Muscle of leg (tissue), 3 donors: ENCODE measurements at regions not wholly inside any gene's neighbourhood (a gene's known extent, or its start where the extent isn't known, plus 50 kb on each side); places are given as distances from the start of the nearest gene placed in this dataset.

Source experiments
- DNase-seq: peaks from one replicate; pipeline ENCODE4 v3.0.0; 2013
- H3K27ac ChIP-seq: one replicate; pipeline ENCODE4 v1.5.1; 2013; ENCODE audit warnings: mild to moderate bottlenecking, low read length, control low read depth
- H3K27me3 ChIP-seq: one replicate; pipeline ENCODE4 v1.6.1; 2013; ENCODE audit warnings: low read length; ENCODE audit not compliant: control insufficient read depth, insufficient read depth
- H3K36me3 ChIP-seq: one replicate; pipeline ENCODE4 v1.6.1; 2013; ENCODE audit warnings: low read length; ENCODE audit not compliant: control insufficient read depth, insufficient read depth
- H3K4me1 ChIP-seq: one replicate; pipeline ENCODE4 v1.6.1; 2013; ENCODE audit warnings: low read length; ENCODE audit not compliant: control insufficient read depth, insufficient read depth
- H3K4me3 ChIP-seq: one replicate; pipeline ENCODE4 v1.5.1; 2013; ENCODE audit warnings: low read length, control low read depth
- H3K9me3 ChIP-seq: replicated peaks from 2 replicates; pipeline ENCODE4 v1.6.1; 2013; ENCODE audit warnings: low read depth, low read length; ENCODE audit not compliant: control insufficient read depth
- WGBS: methylation state at CpG from one replicate; pipeline ENCODE4 v1.1.5; 2013; ENCODE audit warnings: missing lambda C conversion rate; ENCODE audit not compliant: insufficient coverage; 5-methylcytosine and 5-hydroxymethylcytosine counted together

GRCh38 chr12:91565846-91566245 lies 383.2 kb upstream of the DCN start:
- WGBS: no CpG with 5 or more reads among the region's 1 CpG
- H3K4me1 ChIP-seq: no peaks in the 10 kb centered on the region
- no peaks in the 10 kb centered on the region for H3K27me3 ChIP-seq
- H3K36me3 ChIP-seq: no peaks in the 10 kb centered on the region
- no peaks in the 10 kb centered on the region for H3K9me3 ChIP-seq
- no peak overlapping the region for H3K4me3 ChIP-seq
- H3K27ac ChIP-seq: no peak overlapping the region
- DNase-seq: no peak

GRCh38 chr12:91565246-91565645 lies 382.6 kb upstream of the DCN start:
- Histone ChIP-seq H3K36me3 (no peaks in the 10 kb centered on the region), H3K27ac (no peak overlapping the region), H3K4me3 (no peak overlapping the region), H3K27me3 (no peaks in the 10 kb centered on the region), H3K4me1 (no peaks in the 10 kb centered on the region), H3K9me3 (no peaks in the 10 kb centered on the region)
- DNase-seq: no peak
- no CpG with 5 or more reads among the region's 4 CpGs for WGBS

GRCh38 chr12:91563011-91563765 lies 380.6 kb upstream of the DCN start:
- H3K4me1 ChIP-seq: no peaks in the 10 kb centered on the region
- WGBS: 100% methylated on average over 1 of the region's 4 CpGs

GRCh38 chr12:91562476-91562875 lies 379.9 kb upstream of the DCN start:
- Histone ChIP-seq H3K27ac (peak overlapping the region; percentile 36), H3K4me3 (no peak overlapping the region), H3K4me1 (no peaks in the 10 kb centered on the region), H3K9me3 (no peaks in the 10 kb centered on the region), H3K27me3 (no peaks in the 10 kb centered on the region), H3K36me3 (no peaks in the 10 kb centered on the region)
- WGBS: no CpG with 5 or more reads among the region's 1 CpG
- DNase-seq: peak; percentile 36

More at GRCh38 chr12:91563011-91563765, 380.6 kb upstream of the DCN start:
- no peaks in the 10 kb centered on the region for H3K36me3 ChIP-seq
- no peak overlapping the region for H3K4me3 ChIP-seq
- no peak overlapping the region for H3K27ac ChIP-seq
- no peak for DNase-seq
- H3K9me3 ChIP-seq: no peaks in the 10 kb centered on the region
- H3K27me3 ChIP-seq: no peaks in the 10 kb centered on the region

- H3K36me3 ChIP-seq: no peaks in the 10 kb centered on the region
- no peaks in the 10 kb centered on the region for H3K4me1 ChIP-seq
- peak overlapping the region; percentile 36 for H3K27ac ChIP-seq
- WGBS: no CpG with 5 or more reads among the region's 2 CpGs
- no peaks in the 10 kb centered on the region for H3K27me3 ChIP-seq
- H3K9me3 ChIP-seq: no peaks in the 10 kb centered on the region
- H3K4me3 ChIP-seq: no peak overlapping the region
- peak; percentile 68 for DNase-seq
These were observed 379.3 kb upstream of the DCN start for GRCh38 chr12:91561958-91562325.

- 0% methylated on average over 1 of the region's 3 CpGs for WGBS
- H3K36me3 ChIP-seq: no peaks in the 10 kb centered on the region
- DNase-seq: peak; percentile 88
- H3K27me3 ChIP-seq: no peaks in the 10 kb centered on the region
- no peaks in the 10 kb centered on the region for H3K9me3 ChIP-seq
- no peaks in the 10 kb centered on the region for H3K4me1 ChIP-seq
- H3K27ac ChIP-seq: peak overlapping the region; percentile 39
- H3K4me3 ChIP-seq: no peak overlapping the region
These were observed 378.8 kb upstream of the DCN start for GRCh38 chr12:91561301-91561957.

GRCh38 chr12:91556909-91557308 lies 374.3 kb upstream of the DCN start:
- no peak for DNase-seq
- Histone ChIP-seq H3K27me3 (no peaks in the 10 kb centered on the region), H3K4me3 (no peak overlapping the region), H3K4me1 (no peaks in the 10 kb centered on the region), H3K36me3 (no peaks in the 10 kb centered on the region), H3K27ac (no peak overlapping the region), H3K9me3 (no peaks in the 10 kb centered on the region)
- WGBS: no CpG with 5 or more reads among the region's 4 CpGs

- Histone ChIP-seq H3K36me3 (no peaks in the 10 kb centered on the region), H3K27ac (no peak overlapping the region), H3K4me3 (no peak overlapping the region), H3K4me1 (no peaks in the 10 kb centered on the region), H3K9me3 (no peaks in the 10 kb centered on the region), H3K27me3 (no peaks in the 10 kb centered on the region)
- peak; percentile 75 for DNase-seq
- WGBS: 0% methylated on average over 2 of the region's 7 CpGs
These were observed 373.1 kb upstream of the DCN start for GRCh38 chr12:91555436-91556415.

GRCh38 chr12:91551927-91552326 lies 369.3 kb upstream of the DCN start:
- H3K4me3 ChIP-seq: no peak overlapping the region
- no peaks in the 10 kb centered on the region for H3K27me3 ChIP-seq
- no peaks in the 10 kb centered on the region for H3K36me3 ChIP-seq
- 79% methylated on average over 8 of the region's 8 CpGs for WGBS
- no peak overlapping the region for H3K27ac ChIP-seq
- H3K9me3 ChIP-seq: no peaks in the 10 kb centered on the region
- peak; percentile 75 for DNase-seq
- H3K4me1 ChIP-seq: no peaks in the 10 kb centered on the region

- no peaks in the 10 kb centered on the region for H3K9me3 ChIP-seq
- no peak overlapping the region for H3K4me3 ChIP-seq
- no peaks in the 10 kb centered on the region for H3K36me3 ChIP-seq
- no peak for DNase-seq
- H3K27ac ChIP-seq: no peak overlapping the region
- WGBS: no CpG with 5 or more reads among the region's 1 CpG
- no peaks in the 10 kb centered on the region for H3K4me1 ChIP-seq
- no peaks in the 10 kb centered on the region for H3K27me3 ChIP-seq
These were observed 368.6 kb upstream of the DCN start for GRCh38 chr12:91551242-91551641.
